NCI-H2029 treated with DMSO at 0.1 percent for 48 hours (cell line): ENCODE measurements at regions not wholly inside any gene's neighbourhood (a gene's known extent, or its start where the extent isn't known, plus 50 kb on each side); places are given as distances from the start of the nearest gene placed in this dataset.
"Not testable (repeated sequence)": the region's sequence is repeated elsewhere in the genome, so short reads cannot be mapped to it uniquely, and the experiment has no call there.

ENCODE experiments used
- DNase-seq: peaks from one replicate; lab custom pipeline; 2025; lab: John Stamatoyannopoulos, UW

DNA sequence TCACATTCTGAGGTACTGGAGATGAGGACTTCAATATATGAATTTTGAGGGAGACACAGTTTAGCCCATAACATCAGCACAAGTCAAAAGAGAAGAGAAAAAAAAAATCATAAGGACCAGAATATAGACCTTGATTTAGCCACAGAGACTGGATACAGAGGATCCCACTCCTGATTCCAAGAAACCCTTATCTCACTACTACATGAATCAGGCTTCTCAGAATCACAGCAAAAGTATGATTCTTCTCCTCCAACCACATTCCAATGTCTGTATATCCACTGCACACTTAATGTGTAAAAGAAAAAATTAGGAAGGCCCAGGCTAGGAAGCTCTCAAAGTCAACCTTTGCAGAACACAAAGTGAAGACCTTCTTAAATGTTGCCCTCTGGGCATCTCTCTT is 610.9 kb downstream of the DTWD2 start:
- DNase-seq = no peak

DNA sequence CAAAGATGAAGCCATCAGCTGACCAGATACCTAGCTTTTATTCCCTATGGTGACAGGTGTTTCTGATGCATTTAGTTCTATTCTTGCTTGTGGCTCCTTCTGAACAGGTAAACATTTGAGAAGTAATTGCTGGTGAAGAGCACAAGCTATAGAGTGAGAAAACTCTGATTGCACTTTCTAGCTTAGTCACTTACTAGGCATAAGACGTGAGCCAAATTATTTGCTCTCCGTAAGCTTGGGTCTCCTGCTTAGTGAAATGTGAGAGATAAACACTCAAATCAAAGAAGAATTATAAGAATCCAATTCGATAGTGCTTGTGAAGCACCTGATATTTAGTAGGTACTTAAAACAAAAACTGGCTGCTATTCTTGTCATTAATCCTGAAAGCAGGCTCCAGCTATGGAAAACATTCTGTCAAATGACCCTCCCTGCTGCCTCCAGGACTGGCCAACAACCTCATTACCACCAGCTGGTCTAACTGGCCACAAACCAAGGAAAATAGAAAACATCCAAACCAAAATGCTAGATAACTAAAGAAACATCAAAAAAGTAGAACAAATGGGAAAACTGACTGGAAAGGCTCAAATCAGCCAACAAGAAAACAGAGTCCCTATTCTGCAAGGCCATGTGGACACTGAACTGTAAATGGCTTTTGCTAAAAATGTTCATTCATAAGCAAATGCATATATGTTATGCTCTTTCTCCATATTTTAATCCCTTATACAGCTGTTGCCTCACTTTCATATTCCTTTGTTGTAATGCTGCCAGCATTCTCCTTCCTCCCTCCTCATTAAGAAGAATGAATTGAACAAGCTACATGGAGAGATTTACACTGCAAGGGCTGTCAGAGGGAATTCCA is 616.1 kb downstream of the DTWD2 start:
- no peak for DNase-seq

- DNase-seq = no peak
Observed at GRCh38 chr5:118366429-118366828, 621.9 kb downstream of the DTWD2 start.

DNA sequence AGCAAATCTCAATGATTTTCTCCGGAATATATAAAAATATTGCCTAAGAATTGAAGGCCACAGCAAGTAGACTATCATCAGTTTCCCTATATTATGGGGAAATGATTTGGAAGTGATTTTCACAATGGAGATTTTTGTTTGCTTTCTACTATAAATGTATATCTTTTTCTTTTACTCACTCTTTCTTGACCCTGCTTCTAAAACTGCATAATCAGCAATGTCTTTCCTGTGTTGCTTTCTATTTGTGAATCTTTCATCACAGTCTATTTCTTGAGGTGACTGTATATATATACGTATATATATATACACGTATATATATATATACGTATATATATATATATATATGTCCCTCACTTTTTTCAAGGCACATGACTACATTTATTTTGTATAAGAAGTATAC is 622.6 kb downstream of the DTWD2 start:
- no peak for DNase-seq

DNA sequence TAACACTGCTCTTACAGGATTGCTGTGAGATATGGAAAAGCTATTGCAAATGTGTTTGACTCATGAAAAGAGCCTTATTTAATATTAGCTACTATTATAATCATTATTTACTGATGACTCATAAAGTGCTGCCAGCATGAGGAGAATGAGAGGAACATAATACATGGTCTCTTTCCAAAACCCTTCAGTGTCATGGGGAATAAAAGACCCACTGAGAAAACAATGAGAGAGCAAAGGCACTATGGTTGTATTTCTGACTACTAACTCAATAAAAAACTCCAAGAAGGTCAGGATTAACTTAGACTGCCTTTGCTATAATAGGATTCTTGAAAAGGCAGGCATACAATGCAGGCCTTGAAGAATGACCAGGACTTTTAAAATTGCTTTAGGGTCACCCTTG is 633.5 kb downstream of the DTWD2 start:
- no peak for DNase-seq

DNA sequence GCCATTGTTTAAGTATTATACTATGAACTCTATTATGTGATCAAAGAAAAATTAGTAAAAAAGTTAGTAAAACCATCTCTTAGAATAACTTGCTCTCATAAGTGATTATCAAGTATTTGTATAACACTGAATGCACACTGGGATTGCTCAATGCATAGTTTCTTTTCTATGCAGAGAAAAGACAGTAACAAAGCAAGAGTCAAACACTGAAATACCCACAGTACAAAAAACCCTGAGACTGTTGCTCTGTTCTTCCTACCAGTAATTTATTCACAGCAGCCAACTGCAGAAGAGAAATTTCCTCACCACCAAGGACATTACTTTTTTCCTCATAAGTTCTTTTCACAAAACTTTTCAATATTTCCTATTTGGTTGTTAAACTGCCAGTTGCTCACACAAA is 634.4 kb downstream of the DTWD2 start:
- no peak for DNase-seq

DNA sequence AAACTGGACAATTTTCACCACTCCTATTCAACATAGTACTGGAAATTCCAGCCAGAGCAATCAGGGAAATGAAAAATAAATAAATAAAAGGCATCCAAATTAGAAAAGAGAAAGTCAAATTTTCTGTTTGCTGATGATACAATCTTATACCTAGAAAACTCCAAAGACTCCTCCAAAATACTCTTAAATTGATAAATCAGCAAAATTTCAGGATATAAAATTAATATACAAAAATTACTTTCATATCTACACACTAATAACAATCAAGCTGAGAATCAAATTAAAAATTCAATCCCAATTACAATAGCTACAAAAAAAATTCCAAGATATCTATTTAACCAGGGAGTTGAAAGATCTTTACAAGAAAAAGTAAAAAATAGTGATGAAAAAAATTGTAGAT is 651.9 kb downstream of the DTWD2 start:
- no peak for DNase-seq

- DNase-seq = no peak
Observed at GRCh38 chr5:118327389-118327788, 661.0 kb downstream of the DTWD2 start.

DNA sequence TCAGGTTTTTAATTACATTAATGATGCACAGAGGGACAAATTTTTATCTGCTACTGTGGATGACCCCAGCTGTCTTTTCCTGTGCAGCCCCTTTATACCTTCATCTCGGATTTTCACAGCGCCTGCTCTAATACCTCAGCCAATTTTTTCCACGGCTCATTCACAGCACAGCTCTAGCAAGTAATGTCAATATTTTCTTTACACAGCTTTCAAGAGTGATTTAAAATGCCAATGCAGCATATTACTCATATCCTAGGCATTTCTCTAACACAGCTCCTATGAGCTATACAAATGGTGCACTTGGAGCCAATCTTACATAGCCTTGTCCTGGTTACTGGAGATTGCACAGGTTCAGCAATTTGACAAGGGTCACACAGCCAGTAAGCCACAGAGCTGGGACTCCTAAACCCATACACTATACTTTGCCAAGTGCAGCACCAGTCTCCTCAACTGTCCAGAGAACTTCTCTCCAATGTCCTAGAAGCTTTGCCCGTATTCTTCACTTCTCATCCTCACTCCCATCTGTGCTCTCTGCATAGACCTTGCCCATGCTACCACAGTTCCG is 661.8 kb downstream of the DTWD2 start:
- DNase-seq = no peak

DNA sequence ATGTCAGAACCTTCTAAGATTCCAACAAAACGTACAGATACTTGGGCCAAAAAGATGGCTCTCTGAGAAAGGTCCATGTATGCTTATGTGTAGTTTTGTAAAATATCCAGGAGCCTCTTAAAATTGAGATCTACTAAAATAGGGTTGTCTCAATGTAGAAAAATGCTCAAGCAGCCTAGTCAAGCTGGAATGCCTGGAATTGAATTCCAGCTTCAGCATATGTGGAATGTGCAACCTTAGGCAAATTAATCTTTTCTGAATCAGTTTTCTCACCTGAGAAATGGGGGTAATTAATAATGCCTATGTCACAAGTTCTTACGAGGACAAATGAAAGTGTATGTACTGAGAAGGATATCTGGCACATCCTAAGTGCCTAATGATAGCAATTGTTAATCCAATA is 662.4 kb downstream of the DTWD2 start:
- no peak for DNase-seq

GRCh38 chr5:118323723-118324122 is 664.6 kb downstream of the DTWD2 start:
- DNase-seq = not testable (repeated sequence)

- DNase-seq = no peak
Observed at GRCh38 chr5:118321081-118321480, 667.3 kb downstream of the DTWD2 start.

DNA sequence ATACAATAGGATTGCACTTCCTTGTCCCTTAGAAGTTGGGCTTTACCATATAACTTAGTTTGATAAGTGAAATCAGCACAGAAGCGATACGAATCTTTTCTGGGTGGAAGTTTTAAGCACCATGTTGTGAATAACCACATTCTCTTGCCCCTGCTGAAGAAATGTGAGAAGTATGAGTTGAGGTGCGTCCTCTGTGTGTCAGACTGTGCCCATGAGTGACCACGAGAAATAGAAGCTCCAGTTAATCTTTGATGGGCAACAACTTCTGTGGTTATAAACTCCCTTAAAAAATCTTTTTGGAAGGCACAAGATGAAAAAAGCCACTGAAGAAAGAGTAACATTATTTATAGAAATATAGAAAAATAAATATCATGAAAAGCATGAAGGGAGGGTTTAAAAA is 668.2 kb downstream of the DTWD2 start:
- DNase-seq = no peak

GRCh38 chr5:118314931-118315330 is 673.4 kb downstream of the DTWD2 start:
- no peak for DNase-seq

DNA sequence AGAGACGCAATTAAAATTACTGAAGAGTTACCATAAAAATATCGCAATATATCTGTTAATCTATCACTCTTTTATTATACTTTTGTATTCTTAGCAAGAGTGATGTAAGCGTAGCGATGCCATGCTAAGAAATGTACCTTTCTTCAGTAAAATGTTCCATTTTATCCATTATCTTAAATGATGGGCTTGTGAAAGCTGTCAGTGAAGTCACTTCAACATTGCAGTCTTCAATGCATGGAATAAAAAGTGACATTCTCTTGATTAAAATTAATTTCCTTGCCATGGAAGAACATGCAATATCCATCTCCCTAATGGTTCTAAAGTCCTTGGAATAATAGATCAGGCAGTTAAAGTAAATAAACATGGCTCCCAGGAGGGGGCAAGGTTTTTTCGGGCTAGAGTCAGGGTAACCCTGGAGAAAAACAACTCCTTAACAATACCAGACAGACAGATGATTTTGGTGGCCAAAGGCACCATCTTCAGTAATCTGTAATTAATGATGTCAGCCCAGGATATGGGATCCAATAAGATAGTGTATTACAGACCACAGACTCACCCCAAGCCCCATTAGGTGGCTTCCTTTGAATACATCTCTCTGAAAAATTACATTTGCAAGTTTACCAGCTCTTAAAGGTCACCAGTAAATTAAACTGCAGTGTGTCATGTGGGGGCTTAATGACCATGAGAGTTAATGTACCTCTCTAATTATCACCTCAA is 677.1 kb downstream of the DTWD2 start:
- DNase-seq = no peak

DNA sequence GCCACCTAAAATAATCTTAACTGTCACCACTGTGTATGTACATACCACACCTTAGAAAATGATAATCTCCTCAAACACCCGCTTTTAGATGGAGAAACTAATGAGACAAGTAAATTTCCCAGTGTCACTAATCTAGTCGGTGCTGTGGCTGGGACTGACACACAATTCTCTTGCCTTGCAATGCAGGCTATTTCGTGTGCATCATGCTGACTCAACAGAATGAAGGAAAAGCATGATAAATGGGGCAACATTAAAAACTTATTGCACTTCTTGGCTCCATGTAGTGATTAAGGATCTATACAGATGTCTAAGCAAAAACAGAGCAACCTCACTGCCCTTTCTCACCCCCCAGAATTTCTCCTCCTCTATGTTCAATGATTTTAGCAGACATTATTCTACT is 677.9 kb downstream of the DTWD2 start:
- no peak for DNase-seq

- no peak for DNase-seq
Observed at GRCh38 chr5:118303296-118303695, 685.1 kb downstream of the DTWD2 start.

- no peak for DNase-seq
Observed at GRCh38 chr5:118302786-118303185, 685.6 kb downstream of the DTWD2 start.

GRCh38 chr5:118301696-118302095 is 686.7 kb downstream of the DTWD2 start:
- no peak for DNase-seq

DNA sequence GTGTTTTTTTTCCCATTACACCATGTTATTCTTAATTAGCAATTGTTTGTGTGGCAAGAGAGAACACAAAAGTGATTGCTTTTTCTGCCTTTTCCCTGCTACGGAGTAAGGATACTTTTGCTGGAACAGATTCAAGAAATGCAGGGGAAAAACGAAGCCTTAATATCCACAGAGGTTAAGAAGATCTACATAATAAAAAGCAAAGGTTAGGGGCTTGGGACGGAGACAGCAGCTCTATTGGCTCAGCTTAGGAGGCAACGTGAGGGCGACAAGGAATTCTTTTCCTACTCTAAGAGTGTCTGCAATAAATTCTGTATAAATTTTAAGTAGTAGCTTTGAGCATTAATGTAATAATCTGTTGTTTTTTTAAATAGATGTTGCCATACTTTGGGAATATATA is 693.3 kb downstream of the DTWD2 start:
- no peak for DNase-seq

DNA sequence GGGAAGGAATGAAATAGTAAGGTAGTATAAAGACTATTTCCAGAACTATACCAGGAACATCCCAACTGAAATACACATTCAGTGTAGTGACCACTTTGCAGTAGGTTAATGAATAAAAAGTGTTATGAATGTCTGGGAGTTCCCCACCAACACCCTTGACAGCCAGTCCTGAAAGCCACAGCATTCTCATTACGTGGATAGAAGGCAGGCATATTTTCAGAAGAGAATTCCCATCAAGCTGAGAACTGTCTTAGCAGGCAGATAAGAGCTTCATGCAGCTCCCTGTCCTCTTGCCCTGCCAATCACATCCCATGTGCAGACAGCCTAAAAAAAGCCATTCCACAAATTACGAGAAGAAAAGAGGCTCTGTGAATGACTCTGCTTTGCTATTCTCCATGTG is 695.0 kb downstream of the DTWD2 start:
- no peak for DNase-seq

DNA sequence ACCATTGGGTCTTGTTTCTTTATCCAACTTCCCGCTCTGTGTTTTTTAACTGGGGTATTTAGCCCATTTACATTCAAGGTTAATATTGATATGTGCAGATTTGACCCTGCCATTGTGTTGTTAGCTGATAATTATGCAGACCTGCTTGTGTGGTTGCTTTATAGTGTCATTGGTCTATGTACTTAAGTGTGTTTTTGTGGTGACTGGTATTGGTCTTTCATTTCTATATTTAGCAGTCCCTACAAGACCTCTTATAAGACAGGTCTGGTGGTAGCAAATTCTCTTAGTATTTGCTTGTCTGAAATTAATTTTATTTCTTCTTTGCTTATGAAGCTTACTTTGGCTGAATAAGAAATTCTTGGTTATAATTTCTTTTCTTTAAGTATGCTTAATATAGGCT is 698.1 kb downstream of the DTWD2 start:
- no peak for DNase-seq

- DNase-seq = not testable (repeated sequence)
Observed at GRCh38 chr5:118284230-118284629, 704.1 kb downstream of the DTWD2 start.
